ENCODE measurements at regions not wholly inside any gene's neighbourhood (a gene's known extent, or its start where the extent isn't known, plus 50 kb on each side); places are given as distances from the start of the nearest gene placed in this dataset.

GRCh38 chr18:61093965-61094364 is 239.3 kb upstream of the CDH20 start:
- no peaks in the 10 kb centered on the region for H3K4me1 Mint-ChIP-seq
- no peaks in the 10 kb centered on the region for H3K27me3 Mint-ChIP-seq
- H3K9me3 Mint-ChIP-seq (ENCODE audit: low read depth), result peaks cover 2% of the 10 kb centered on the region
- no peak overlapping the region for H3K27ac Mint-ChIP-seq
- DNase-seq (no peak), ATAC-seq (no peak)
- H3K4me3 Mint-ChIP-seq, result no peak overlapping the region
- CTCF ChIA-PET, result no interaction called here
- H3K36me3 Mint-ChIP-seq, result no peaks in the 10 kb centered on the region

- Mint-ChIP-seq H3K27me3 (no peaks in the 10 kb centered on the region), H3K36me3 (no peaks in the 10 kb centered on the region), H3K9me3 (ENCODE audit: low read depth) (peaks cover 2% of the 10 kb centered on the region), H3K4me1 (no peaks in the 10 kb centered on the region), H3K4me3 (no peak overlapping the region), H3K27ac (no peak overlapping the region)
- CTCF ChIA-PET, result no interaction called here
- DNase-seq (no peak), ATAC-seq (no peak)
Observed at GRCh38 chr18:61096226-61096625, 237.0 kb upstream of the CDH20 start.

- Mint-ChIP-seq H3K27ac (no peak overlapping the region), H3K36me3 (no peaks in the 10 kb centered on the region), H3K4me3 (no peak overlapping the region), H3K27me3 (no peaks in the 10 kb centered on the region), H3K9me3 (ENCODE audit: low read depth) (peaks cover 2% of the 10 kb centered on the region), H3K4me1 (no peaks in the 10 kb centered on the region)
- CTCF ChIA-PET, result no interaction called here
- ATAC-seq, result no peak
- no peak for DNase-seq
Observed at GRCh38 chr18:61107113-61107512, 226.1 kb upstream of the CDH20 start.

GRCh38 chr18:61108706-61109105 is 224.5 kb upstream of the CDH20 start:
- Mint-ChIP-seq H3K27ac (no peak overlapping the region), H3K36me3 (no peaks in the 10 kb centered on the region), H3K27me3 (no peaks in the 10 kb centered on the region), H3K4me3 (no peak overlapping the region), H3K4me1 (no peaks in the 10 kb centered on the region), H3K9me3 (ENCODE audit: low read depth) (peaks cover 2% of the 10 kb centered on the region)
- CTCF ChIA-PET, result no interaction called here
- ATAC-seq (no peak), DNase-seq (no peak)

- no peaks in the 10 kb centered on the region for H3K36me3 Mint-ChIP-seq
- no peak for ATAC-seq
- H3K4me1 Mint-ChIP-seq, result no peaks in the 10 kb centered on the region
- no peaks in the 10 kb centered on the region for H3K27me3 Mint-ChIP-seq
- H3K4me3 Mint-ChIP-seq, result no peak overlapping the region
- H3K27ac Mint-ChIP-seq, result no peak overlapping the region
- H3K9me3 Mint-ChIP-seq (ENCODE audit: low read depth), result peaks cover 5% of the 10 kb centered on the region
- CTCF ChIA-PET, result no interaction called here
- DNase-seq, result no peak
Observed at GRCh38 chr18:61123309-61123708, 209.9 kb upstream of the CDH20 start.

- no peak for DNase-seq
- Mint-ChIP-seq H3K27me3 (no peaks in the 10 kb centered on the region), H3K36me3 (no peaks in the 10 kb centered on the region), H3K9me3 (ENCODE audit: low read depth) (peaks cover 5% of the 10 kb centered on the region), H3K4me1 (no peaks in the 10 kb centered on the region), H3K4me3 (no peak overlapping the region), H3K27ac (no peak overlapping the region)
- no peak for ATAC-seq
- CTCF ChIA-PET, result no interaction called here
Observed at GRCh38 chr18:61127714-61128467, 205.3 kb upstream of the CDH20 start.

- Mint-ChIP-seq H3K4me1 (no peaks in the 10 kb centered on the region), H3K4me3 (no peak overlapping the region), H3K27ac (no peak overlapping the region), H3K36me3 (no peaks in the 10 kb centered on the region), H3K27me3 (no peaks in the 10 kb centered on the region), H3K9me3 (ENCODE audit: low read depth) (peaks cover 5% of the 10 kb centered on the region)
- CTCF ChIA-PET, result no interaction called here
- ATAC-seq (no peak), DNase-seq (no peak)
Observed at GRCh38 chr18:61129001-61129400, 204.2 kb upstream of the CDH20 start.

- DNase-seq (no peak), ATAC-seq (no peak)
- Mint-ChIP-seq H3K4me3 (no peak overlapping the region), H3K4me1 (no peaks in the 10 kb centered on the region), H3K27ac (no peak overlapping the region), H3K9me3 (ENCODE audit: low read depth) (peaks cover 5% of the 10 kb centered on the region), H3K36me3 (no peaks in the 10 kb centered on the region), H3K27me3 (no peaks in the 10 kb centered on the region)
- CTCF ChIA-PET, result no interaction called here
Observed at GRCh38 chr18:61132031-61132430, 201.2 kb upstream of the CDH20 start.

GRCh38 chr18:61133783-61134182 is 199.4 kb upstream of the CDH20 start:
- Mint-ChIP-seq H3K27ac (no peak overlapping the region), H3K4me3 (no peak overlapping the region), H3K27me3 (no peaks in the 10 kb centered on the region), H3K4me1 (no peaks in the 10 kb centered on the region), H3K9me3 (ENCODE audit: low read depth) (peaks cover 2% of the 10 kb centered on the region), H3K36me3 (no peaks in the 10 kb centered on the region)
- ATAC-seq (no peak), DNase-seq (no peak)
- CTCF ChIA-PET, result no interaction called here

GRCh38 chr18:61136711-61137251 is 196.4 kb upstream of the CDH20 start:
- ATAC-seq, result no peak
- Mint-ChIP-seq H3K27ac (no peak overlapping the region), H3K36me3 (no peaks in the 10 kb centered on the region), H3K27me3 (no peaks in the 10 kb centered on the region), H3K4me3 (no peak overlapping the region), H3K4me1 (no peaks in the 10 kb centered on the region), H3K9me3 (ENCODE audit: low read depth) (peaks cover 7% of the 10 kb centered on the region)
- CTCF ChIA-PET, result no interaction called here
- no peak for DNase-seq

GRCh38 chr18:61141691-61142090 is 191.5 kb upstream of the CDH20 start:
- Mint-ChIP-seq H3K27me3 (no peaks in the 10 kb centered on the region), H3K9me3 (ENCODE audit: low read depth) (peaks cover 7% of the 10 kb centered on the region), H3K36me3 (no peaks in the 10 kb centered on the region), H3K27ac (no peak overlapping the region), H3K4me3 (no peak overlapping the region), H3K4me1 (no peaks in the 10 kb centered on the region)
- CTCF ChIA-PET, result no interaction called here
- DNase-seq (no peak), ATAC-seq (no peak)

- DNase-seq (no peak), ATAC-seq (no peak)
- Mint-ChIP-seq H3K27ac (no peak overlapping the region), H3K27me3 (no peaks in the 10 kb centered on the region), H3K4me1 (no peaks in the 10 kb centered on the region), H3K4me3 (no peak overlapping the region), H3K9me3 (ENCODE audit: low read depth) (peaks cover 4% of the 10 kb centered on the region), H3K36me3 (no peaks in the 10 kb centered on the region)
- CTCF ChIA-PET, result no interaction called here
Observed at GRCh38 chr18:61148322-61148721, 184.9 kb upstream of the CDH20 start.

GRCh38 chr18:61149786-61150185 is 183.4 kb upstream of the CDH20 start:
- CTCF ChIA-PET, result no interaction called here
- H3K27me3 Mint-ChIP-seq, result no peaks in the 10 kb centered on the region
- H3K36me3 Mint-ChIP-seq, result no peaks in the 10 kb centered on the region
- no peak for ATAC-seq
- H3K4me1 Mint-ChIP-seq, result no peaks in the 10 kb centered on the region
- H3K27ac Mint-ChIP-seq, result no peak overlapping the region
- DNase-seq, result no peak
- no peak overlapping the region for H3K4me3 Mint-ChIP-seq
- H3K9me3 Mint-ChIP-seq (ENCODE audit: low read depth), result peaks cover 4% of the 10 kb centered on the region

- CTCF ChIA-PET, result no interaction called here
- peaks cover 6% of the 10 kb centered on the region for H3K9me3 Mint-ChIP-seq (ENCODE audit: low read depth)
- H3K27ac Mint-ChIP-seq, result no peak overlapping the region
- no peaks in the 10 kb centered on the region for H3K36me3 Mint-ChIP-seq
- H3K4me3 Mint-ChIP-seq, result no peak overlapping the region
- DNase-seq (no peak), ATAC-seq (no peak)
- H3K4me1 Mint-ChIP-seq, result no peaks in the 10 kb centered on the region
- no peaks in the 10 kb centered on the region for H3K27me3 Mint-ChIP-seq
Observed at GRCh38 chr18:61153571-61153970, 179.7 kb upstream of the CDH20 start.

GRCh38 chr18:61154866-61155265 is 178.4 kb upstream of the CDH20 start:
- no peak for DNase-seq
- ATAC-seq, result no peak
- CTCF ChIA-PET, result no interaction called here
- no peaks in the 10 kb centered on the region for H3K27me3 Mint-ChIP-seq
- no peak overlapping the region for H3K27ac Mint-ChIP-seq
- no peak overlapping the region for H3K4me3 Mint-ChIP-seq
- peaks cover 4% of the 10 kb centered on the region for H3K9me3 Mint-ChIP-seq (ENCODE audit: low read depth)
- H3K4me1 Mint-ChIP-seq, result no peaks in the 10 kb centered on the region
- H3K36me3 Mint-ChIP-seq, result no peaks in the 10 kb centered on the region
